ENCODE measurements at regions not wholly inside any gene's neighbourhood (a gene's known extent, or its start where the extent isn't known, plus 50 kb on each side); places are given as distances from the start of the nearest gene placed in this dataset.

DNA sequence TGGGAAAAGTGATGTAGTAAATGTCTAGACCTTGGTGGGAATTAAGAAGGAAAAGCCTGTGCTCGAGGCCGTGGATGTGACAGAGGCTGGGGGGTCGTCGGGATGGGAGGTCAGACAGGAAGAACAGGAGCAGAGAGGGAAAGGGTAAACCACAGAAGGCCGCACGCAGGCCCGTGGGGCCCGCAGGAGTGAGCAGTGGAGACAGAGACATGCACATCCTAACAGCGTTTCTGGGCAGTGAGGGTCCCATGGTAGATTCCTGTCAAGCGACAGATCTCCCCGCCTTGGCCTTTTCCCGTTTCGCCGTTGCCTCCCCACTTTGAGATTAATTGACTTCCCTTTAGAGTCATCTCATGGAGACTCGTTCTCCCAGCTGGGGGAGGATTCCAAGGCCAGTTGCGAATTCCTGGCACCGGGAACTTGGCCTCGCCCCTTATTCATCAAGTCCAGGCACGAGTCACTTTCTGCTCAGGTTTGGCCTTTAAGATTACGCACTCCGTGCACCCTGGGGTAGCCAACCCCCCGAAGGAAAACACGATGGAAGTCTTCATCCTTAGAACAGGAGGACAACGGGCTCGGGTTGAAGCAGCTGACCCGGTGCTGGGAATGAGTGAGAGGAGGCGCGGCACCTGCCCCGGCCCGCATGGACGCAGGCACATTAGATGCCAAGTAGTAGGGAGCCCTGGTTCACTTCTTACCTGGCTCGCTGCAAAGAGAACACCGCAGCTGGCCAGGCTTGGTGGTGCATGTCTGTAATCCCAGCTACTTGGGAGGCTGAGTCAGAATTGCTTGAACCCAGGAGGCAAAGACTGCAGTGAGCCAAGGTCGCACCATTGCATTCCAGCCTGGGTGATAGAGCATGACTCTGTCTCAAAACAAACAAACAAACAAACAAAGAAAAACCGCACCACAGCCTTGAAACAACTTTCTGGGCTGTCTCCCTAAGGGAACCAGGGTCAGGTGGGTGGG is 315.2 kb upstream of the SHH start:
- no peak for TF ChIP-seq CTCF (IDR thresholded peaks at IDR 0.05; ENCODE audit: control insufficient read depth, extremely low read depth, insufficient read depth)
- no peak for DNase-seq (ENCODE audit: low read depth)
- H3K4me3 ChIP-seq (ENCODE audit: low read depth, low read length), result no peak overlapping the region

GRCh38 chr7:156125841-156126730 is 313.8 kb upstream of the SHH start:
- DNase-seq (ENCODE audit: low read depth), result no peak
- no peak for TF ChIP-seq CTCF (IDR thresholded peaks at IDR 0.05; ENCODE audit: control insufficient read depth, extremely low read depth, insufficient read depth)
- H3K4me3 ChIP-seq (ENCODE audit: low read depth, low read length), result no peak overlapping the region

DNA sequence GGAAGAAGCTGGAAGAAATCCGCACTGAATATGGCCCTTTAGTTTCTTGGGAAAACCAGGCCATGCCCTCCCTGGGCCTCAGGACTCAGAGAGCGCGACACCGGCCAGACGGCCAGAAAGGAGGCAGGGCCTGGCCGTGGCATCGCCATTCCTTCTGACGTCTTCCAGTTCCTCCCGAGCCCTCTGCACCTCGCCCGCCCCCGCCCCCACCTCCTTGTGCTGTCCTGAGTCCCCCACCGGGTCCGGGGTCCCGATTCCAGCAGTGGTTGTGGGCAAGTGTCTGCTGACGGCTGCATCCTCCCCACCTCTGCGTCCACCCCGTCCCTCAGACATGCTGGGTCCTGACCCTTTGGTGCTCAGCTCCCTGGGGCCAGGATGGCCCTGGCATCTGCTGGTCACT is 312.1 kb upstream of the SHH start:
- no peak for TF ChIP-seq CTCF (IDR thresholded peaks at IDR 0.05; ENCODE audit: control insufficient read depth, extremely low read depth, insufficient read depth)
- no peak overlapping the region for H3K4me3 ChIP-seq (ENCODE audit: low read depth, low read length)
- DNase-seq (ENCODE audit: low read depth), result no peak

- H3K4me3 ChIP-seq (ENCODE audit: low read depth, low read length), result no peak overlapping the region
- TF ChIP-seq CTCF (IDR thresholded peaks at IDR 0.05; ENCODE audit: control insufficient read depth, extremely low read depth, insufficient read depth), result no peak
- DNase-seq (ENCODE audit: low read depth), result no peak
Measured at GRCh38 chr7:156123362-156123761, 311.1 kb upstream of the SHH start.

DNA sequence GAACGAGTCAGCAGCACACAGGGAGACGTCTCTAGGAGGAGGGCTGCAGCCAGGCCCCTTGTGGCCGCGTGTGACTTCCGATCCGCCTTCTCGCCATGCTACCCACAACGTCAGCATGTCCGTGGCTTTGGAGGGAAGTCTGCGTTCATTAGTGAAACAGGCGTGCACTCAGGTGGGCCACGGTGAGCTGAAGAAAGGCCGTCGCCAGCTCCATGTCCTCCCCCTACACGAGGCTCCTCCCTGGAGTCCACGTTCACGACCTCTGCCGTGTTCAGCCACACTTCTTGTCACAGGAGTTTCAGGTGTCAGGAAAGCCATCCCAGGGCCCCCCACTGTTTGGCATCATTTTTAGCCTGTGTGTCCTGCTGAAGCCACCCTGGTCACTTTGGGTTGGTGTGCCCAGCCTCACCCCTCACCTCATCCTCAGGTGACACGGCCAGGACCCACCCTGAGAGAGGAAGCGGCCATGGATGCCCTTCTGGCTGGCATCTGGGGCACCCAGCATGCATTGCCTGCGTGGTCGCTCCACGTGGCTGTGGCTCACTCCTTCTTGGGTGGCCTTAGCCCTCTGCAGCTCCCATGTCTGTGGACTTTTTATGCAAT is 310.6 kb upstream of the SHH start:
- no peak for TF ChIP-seq CTCF (IDR thresholded peaks at IDR 0.05; ENCODE audit: control insufficient read depth, extremely low read depth, insufficient read depth)
- DNase-seq (ENCODE audit: low read depth), result no peak
- no peak overlapping the region for H3K4me3 ChIP-seq (ENCODE audit: low read depth, low read length)

DNA sequence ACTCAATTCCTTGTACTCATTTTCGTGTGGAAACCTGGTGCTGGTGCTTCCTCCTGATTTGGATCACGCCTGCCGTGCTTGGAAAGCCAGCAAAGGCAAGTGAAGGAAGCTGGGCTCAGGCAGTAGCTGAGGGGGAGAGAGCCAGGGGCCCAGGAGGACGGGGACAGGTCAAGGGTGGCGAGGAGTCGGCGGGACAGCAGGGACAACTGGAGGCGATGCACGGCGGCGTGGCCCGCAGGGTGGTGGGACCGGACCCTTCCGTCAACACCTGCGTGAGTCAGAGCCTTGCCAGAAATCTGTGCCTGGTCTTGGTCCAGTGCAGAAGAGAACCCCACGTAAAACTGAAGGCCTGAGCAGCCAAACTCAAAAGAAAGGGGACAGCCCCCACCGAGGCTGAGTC is 309.7 kb upstream of the SHH start:
- TF ChIP-seq CTCF (IDR thresholded peaks at IDR 0.05; ENCODE audit: control insufficient read depth, extremely low read depth, insufficient read depth), result no peak
- H3K4me3 ChIP-seq (ENCODE audit: low read depth, low read length), result no peak overlapping the region
- no peak for DNase-seq (ENCODE audit: low read depth)

All from LNCaP clone FGC (cell line).